Psoas muscle (tissue), 7 donors: ENCODE measurements at regions not wholly inside any gene's neighbourhood (a gene's known extent, or its start where the extent isn't known, plus 50 kb on each side); places are given as distances from the start of the nearest gene placed in this dataset.
"Not testable (repeated sequence)": the region's sequence is repeated elsewhere in the genome, so short reads cannot be mapped to it uniquely, and the experiment has no call there.

Experiments
- ATAC-seq, 4 donors: fragments of 200-7000 bp; cut with Tn5 transposase; one replicate each; pipeline ENCODE4 v1.9.1; 2020; ENCODE audit warnings: moderate library complexity in 3 of 4, mild to moderate bottlenecking in 2 of 4
- DNase-seq, 2 donors: peaks; one replicate each; pipeline ENCODE4 v3.0.0-alpha.2; 2020
- H3K27ac ChIP-seq: fragments of 200-600 bp; one replicate; pipeline ENCODE4 v1.8.0; 2022
- H3K27me3 ChIP-seq, 3 donors: fragments of 200-600 bp in 1 of 3; one replicate each; pipeline versions ENCODE4 v1.6.1 to v1.8.0; 2013 to 2022; ENCODE audit warnings: low read length in 2 of 3, mild to moderate bottlenecking in 2 of 3, moderate library complexity in 1 of 3; ENCODE audit not compliant: insufficient read depth in 3 of 3
- H3K36me3 ChIP-seq, 2 donors: fragments of 200-600 bp in 1 of 2; one replicate each; pipeline versions ENCODE4 v1.6.1 to v1.8.0; 2013 to 2022; ENCODE audit warnings: low read depth in 1 of 2, mild to moderate bottlenecking in 1 of 2, moderate library complexity in 1 of 2; ENCODE audit not compliant: insufficient read depth in 1 of 2
- H3K4me1 ChIP-seq: fragments of 200-600 bp; one replicate; pipeline ENCODE4 v1.8.0; 2022
- H3K4me3 ChIP-seq: fragments of 200-600 bp; one replicate; pipeline ENCODE4 v1.8.0; 2022; ENCODE audit warnings: mild to moderate bottlenecking
- H3K9me3 ChIP-seq: fragments of 200-600 bp; one replicate; pipeline ENCODE4 v1.8.0; 2022
- CTCF ChIP-seq: fragments of 200-600 bp; IDR thresholded peaks from one replicate; pipeline ENCODE4 v1.8.0; 2022; ENCODE audit warnings: antibody characterized with exemption
- WGBS, 3 donors: extraction: QIAGEN DNeasy Blood & Tissue Kit; methylation state at CpG; one replicate each; pipeline versions ENCODE4 v1.1.6 to v1.1.7; 2013; 5-methylcytosine and 5-hydroxymethylcytosine counted together
- intact Hi-C, 2 donors: fragments of 100-400 bp; cut with DNase I; formaldehyde crosslinking; loops; one replicate each; pipeline versions ENCODE4 v1.11.0 to v1.14.2; 2022
- donor health status: healthy with polysubstance abuse.
- donor health status: DM: no; HTN: no; CAD: no; lungs with moderate emphysema.
- donor health status: Bipolar disorder and iron deficiency.
- donor health status: healthy.
- donor health status: DM: yes; HTN: yes; CAD: no.
- donor health status: DM: no; HTN: no; CAD: no.
- donor health status: DM: yes; HTN: yes; CAD: no.

GRCh38 chr1:55519937-55520683 lies 304.9 kb upstream of the USP24 start:
- H3K9me3 ChIP-seq: no peaks in the 10 kb centered on the region
- ATAC-seq (no peak), DNase-seq (no peak)
- H3K36me3 ChIP-seq: no peaks in the 10 kb centered on the region
- H3K4me3 ChIP-seq: no peak overlapping the region
- intact Hi-C loops: no loop called here
- no peaks in the 10 kb centered on the region for H3K4me1 ChIP-seq
- TF ChIP-seq CTCF: no peak
- H3K27me3 ChIP-seq: no peaks in the 10 kb centered on the region
- no peak overlapping the region for H3K27ac ChIP-seq
- 74 to 76% (median 75%) methylated on average over 6 of the region's 6 CpGs for WGBS, 3 donors

GRCh38 chr1:55519276-55519675 lies 304.1 kb upstream of the USP24 start:
- intact Hi-C loops: no loop called here
- H3K4me1 ChIP-seq: no peaks in the 10 kb centered on the region
- H3K4me3 ChIP-seq: no peak overlapping the region
- no peaks in the 10 kb centered on the region for H3K36me3 ChIP-seq
- H3K9me3 ChIP-seq: no peaks in the 10 kb centered on the region
- TF ChIP-seq CTCF: no peak
- H3K27me3 ChIP-seq: no peaks in the 10 kb centered on the region
- DNase-seq (no peak), ATAC-seq (no peak)
- no peak overlapping the region for H3K27ac ChIP-seq
- 39 to 66% (median 45%) methylated on average over 1 of the region's 1 CpG for WGBS, 3 donors

DNA sequence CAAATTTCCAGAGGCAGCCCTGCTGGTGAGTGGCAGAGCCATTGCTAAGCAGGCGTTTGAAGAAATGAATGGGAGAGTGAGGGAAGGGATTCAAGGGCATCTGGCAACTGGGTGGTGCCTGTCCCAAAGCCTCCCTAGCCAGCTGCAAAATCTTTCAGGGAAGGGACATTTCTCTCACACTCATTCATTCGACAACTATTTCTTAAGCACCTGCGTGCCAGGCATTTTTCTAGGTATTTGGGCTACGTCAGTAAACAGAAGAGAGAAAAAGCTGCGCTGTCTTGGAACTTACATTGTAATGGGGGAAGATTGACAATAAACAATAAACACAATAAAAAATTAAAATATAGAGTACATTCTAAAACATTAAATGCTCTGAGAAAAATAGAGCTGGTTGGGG lies 301.9 kb upstream of the USP24 start:
- Histone ChIP-seq H3K27me3 (no peaks in the 10 kb centered on the region), H3K36me3 (no peaks in the 10 kb centered on the region), H3K27ac (no peak overlapping the region), H3K4me1 (no peaks in the 10 kb centered on the region), H3K9me3 (no peaks in the 10 kb centered on the region), H3K4me3 (no peak overlapping the region)
- WGBS, 3 donors: 76 to 90% (median 82%) methylated on average over 5 of the region's 5 CpGs
- no peak for TF ChIP-seq CTCF
- intact Hi-C loops: no loop called here
- DNase-seq (no peak), ATAC-seq (no peak)

GRCh38 chr1:55514571-55514970 lies 299.4 kb upstream of the USP24 start:
- DNase-seq, intact Hi-C loops, H3K4me3 ChIP-seq, H3K36me3 ChIP-seq, H3K27ac ChIP-seq, H3K9me3 ChIP-seq, ATAC-seq, H3K27me3 ChIP-seq, H3K4me1 ChIP-seq: not testable (repeated sequence)
- 64 to 73% (median 67%) methylated on average over 4 of the region's 4 CpGs for WGBS, 3 donors

- H3K27ac ChIP-seq: no peak overlapping the region
- H3K4me3 ChIP-seq: no peak overlapping the region
- ATAC-seq: no peak
- peaks cover 0 to 6% (median 0%) of the 10 kb centered on the region in 3 donors for H3K27me3 ChIP-seq
- H3K9me3 ChIP-seq: no peaks in the 10 kb centered on the region
- no peak for DNase-seq
- no peaks in the 10 kb centered on the region for H3K36me3 ChIP-seq
- H3K4me1 ChIP-seq: no peaks in the 10 kb centered on the region
- WGBS, 3 donors: 97 to 99% (median 99%) methylated on average over 2 of the region's 2 CpGs
- TF ChIP-seq CTCF: no peak
- intact Hi-C loops: no loop called here
Measured at GRCh38 chr1:55512466-55512865, 297.3 kb upstream of the USP24 start.
